ENCODE measurements at regions not wholly inside any gene's neighbourhood (a gene's known extent, or its start where the extent isn't known, plus 50 kb on each side); places are given as distances from the start of the nearest gene placed in this dataset.

- H3K27ac ChIP-seq (ENCODE audit: insufficient read depth, low read depth, low read length), result no peak overlapping the region
- no peaks in the 10 kb centered on the region for H3K9me1 ChIP-seq (replicated peaks; ENCODE audit: control insufficient read depth, extremely low read depth, insufficient read depth, low read length)
- H4K20me1 ChIP-seq (replicated peaks; ENCODE audit: control insufficient read depth, extremely low read depth, insufficient read depth, low read length), result no peaks in the 10 kb centered on the region
- no peak overlapping the region for H3K4me2 ChIP-seq (ENCODE audit: insufficient read depth, low read length)
- no TSS peak for BruUV-seq (replicated peaks)
- no peaks in the 10 kb centered on the region for H3K4me1 ChIP-seq (ENCODE audit: control insufficient read depth, extremely low read depth, insufficient read depth, low read length)
- ChIA-PET POLR2A (no interaction called here), CTCF (no interaction called here)
- no peaks in the 10 kb centered on the region for H3K27me3 ChIP-seq (ENCODE audit: control insufficient read depth in 2 of 2, insufficient read depth in 2 of 2, low read length in 2 of 2)
- H3K9me3 ChIP-seq (replicated peaks; ENCODE audit: control insufficient read depth, insufficient read depth, low read length), result no peaks in the 10 kb centered on the region
- DNase-seq (ENCODE audit: low read depth, low spot score) (no peak), FAIRE-seq (no peak)
- no peaks in the 10 kb centered on the region for H3K36me3 ChIP-seq (ENCODE audit: control insufficient read depth in 2 of 2, extremely low read depth in 1 of 2, insufficient read depth in 2 of 2, low read length in 2 of 2)
- TF ChIP-seq FOS (IDR thresholded peaks at IDR 0.05; ENCODE audit: borderline replicate concordance, insufficient read depth, low read length) (no peak), EZH2 (IDR thresholded peaks at IDR 0.05; ENCODE audit: borderline replicate concordance, low read depth, low read length, severe bottlenecking) (no peak), MAX (IDR thresholded peaks at IDR 0.05; ENCODE audit: insufficient read depth, insufficient read length) (no peak), POLR2A (IDR thresholded peaks at IDR 0.05; ENCODE audit: low read depth, low read length) (no peak), CTCF (IDR thresholded peaks at IDR 0.05; ENCODE audit: extremely low read depth in 1 of 2, insufficient read depth in 1 of 2, low read depth in 1 of 2, low read length in 2 of 2) (no peak), MYC (IDR thresholded peaks at IDR 0.05; ENCODE audit: low read depth, low read length) (no peak), POLR2AphosphoS5 (IDR thresholded peaks at IDR 0.05; ENCODE audit: insufficient read depth, low read depth, low read length) (no peak)
- dilution Hi-C loops (cut with MboI; ENCODE audit: extremely low pct_ligation_motif_present, low sequenced_read_pairs), result no loop called here
- no peak overlapping the region for H2AFZ ChIP-seq (ENCODE audit: low read depth, low read length)
- H3K79me2 ChIP-seq (ENCODE audit: control insufficient read depth, insufficient read depth, low read length), result no peaks in the 10 kb centered on the region
- H3K4me3 ChIP-seq (replicated peaks in 1 of 3; ENCODE audit: insufficient read depth in 1 of 3, low read depth in 1 of 3, low read length in 3 of 3), result no peak overlapping the region
- no peak overlapping the region for H3K9ac ChIP-seq (replicated peaks; ENCODE audit: extremely low read depth, insufficient read depth, low read length)
- intact Hi-C loops (cut with micrococcal nuclease), result no loop called here
Observed at GRCh38 chr2:192487636-192488035, 292.9 kb upstream of the TMEFF2 start.

GRCh38 chr2:192484903-192485302 is 290.2 kb upstream of the TMEFF2 start:
- H2AFZ ChIP-seq (ENCODE audit: low read depth, low read length), result no peak overlapping the region
- no peak overlapping the region for H3K4me3 ChIP-seq (replicated peaks in 1 of 3; ENCODE audit: insufficient read depth in 1 of 3, low read depth in 1 of 3, low read length in 3 of 3)
- no peak overlapping the region for H3K4me2 ChIP-seq (ENCODE audit: insufficient read depth, low read length)
- H4K20me1 ChIP-seq (replicated peaks; ENCODE audit: control insufficient read depth, extremely low read depth, insufficient read depth, low read length), result no peaks in the 10 kb centered on the region
- DNase-seq (ENCODE audit: low read depth, low spot score) (no peak), FAIRE-seq (no peak)
- CTCF ChIA-PET, result no interaction called here
- no peaks in the 10 kb centered on the region for H3K4me1 ChIP-seq (ENCODE audit: control insufficient read depth, extremely low read depth, insufficient read depth, low read length)
- H3K9ac ChIP-seq (replicated peaks; ENCODE audit: extremely low read depth, insufficient read depth, low read length), result no peak overlapping the region
- TF ChIP-seq POLR2A (IDR thresholded peaks at IDR 0.05; ENCODE audit: low read depth, low read length) (no peak), GATA2 (IDR thresholded peaks at IDR 0.05; ENCODE audit: insufficient read depth, insufficient read length, low read depth, low read length) (no peak), MAX (IDR thresholded peaks at IDR 0.05; ENCODE audit: insufficient read depth, insufficient read length) (no peak), POLR2AphosphoS5 (IDR thresholded peaks at IDR 0.05; ENCODE audit: insufficient read depth, low read depth, low read length) (no peak), CTCF (IDR thresholded peaks at IDR 0.05; ENCODE audit: extremely low read depth in 1 of 2, insufficient read depth in 1 of 2, low read depth in 1 of 2, low read length in 2 of 2) (no peak), FOS (IDR thresholded peaks at IDR 0.05; ENCODE audit: borderline replicate concordance, insufficient read depth, low read length) (no peak), JUN (IDR thresholded peaks at IDR 0.05; ENCODE audit: borderline replicate concordance, insufficient read depth, insufficient read length, low read depth) (no peak), EZH2 (IDR thresholded peaks at IDR 0.05; ENCODE audit: borderline replicate concordance, low read depth, low read length, severe bottlenecking) (no peak), MYC (IDR thresholded peaks at IDR 0.05; ENCODE audit: low read depth, low read length) (no peak)
- no peaks in the 10 kb centered on the region for H3K79me2 ChIP-seq (ENCODE audit: control insufficient read depth, insufficient read depth, low read length)
- intact Hi-C loops (cut with micrococcal nuclease) (no loop called here), dilution Hi-C loops (cut with MboI; ENCODE audit: extremely low pct_ligation_motif_present, low sequenced_read_pairs) (no loop called here)
- H3K27ac ChIP-seq (ENCODE audit: insufficient read depth, low read depth, low read length), result no peak overlapping the region
- H3K27me3 ChIP-seq (ENCODE audit: control insufficient read depth in 2 of 2, insufficient read depth in 2 of 2, low read length in 2 of 2), result no peaks in the 10 kb centered on the region
- no peaks in the 10 kb centered on the region for H3K9me1 ChIP-seq (replicated peaks; ENCODE audit: control insufficient read depth, extremely low read depth, insufficient read depth, low read length)
- no peaks in the 10 kb centered on the region for H3K36me3 ChIP-seq (ENCODE audit: control insufficient read depth in 2 of 2, extremely low read depth in 1 of 2, insufficient read depth in 2 of 2, low read length in 2 of 2)
- no TSS peak for BruUV-seq (replicated peaks)
- H3K9me3 ChIP-seq (replicated peaks; ENCODE audit: control insufficient read depth, insufficient read depth, low read length), result no peaks in the 10 kb centered on the region
- POLR2A ChIA-PET, result no interaction called here

All from endothelial cell of umbilical vein (primary cell).